ENCODE measurements at regions not wholly inside any gene's neighbourhood (a gene's known extent, or its start where the extent isn't known, plus 50 kb on each side); places are given as distances from the start of the nearest gene placed in this dataset.

DNA sequence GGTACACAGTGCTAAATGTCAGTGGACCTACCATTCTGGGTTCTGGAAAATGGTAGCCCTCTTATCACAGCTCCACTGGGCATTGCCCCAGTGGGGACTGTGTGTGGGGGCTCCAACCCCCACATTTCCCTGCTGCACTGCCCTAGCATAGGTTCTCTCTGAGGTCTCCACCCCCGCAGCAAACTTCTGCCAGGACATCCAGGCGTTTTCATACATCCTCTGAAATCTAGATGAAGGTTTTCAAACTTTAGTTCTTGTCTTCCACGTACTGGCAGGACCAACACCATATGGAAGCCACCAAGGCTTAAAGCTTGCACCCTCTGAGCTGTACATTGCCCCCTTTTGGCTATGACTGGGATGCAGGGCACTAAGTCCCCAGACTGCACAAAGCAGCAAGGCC lies 788.2 kb upstream of the ALCAM start:
- TF ChIP-seq, protein P1, sequence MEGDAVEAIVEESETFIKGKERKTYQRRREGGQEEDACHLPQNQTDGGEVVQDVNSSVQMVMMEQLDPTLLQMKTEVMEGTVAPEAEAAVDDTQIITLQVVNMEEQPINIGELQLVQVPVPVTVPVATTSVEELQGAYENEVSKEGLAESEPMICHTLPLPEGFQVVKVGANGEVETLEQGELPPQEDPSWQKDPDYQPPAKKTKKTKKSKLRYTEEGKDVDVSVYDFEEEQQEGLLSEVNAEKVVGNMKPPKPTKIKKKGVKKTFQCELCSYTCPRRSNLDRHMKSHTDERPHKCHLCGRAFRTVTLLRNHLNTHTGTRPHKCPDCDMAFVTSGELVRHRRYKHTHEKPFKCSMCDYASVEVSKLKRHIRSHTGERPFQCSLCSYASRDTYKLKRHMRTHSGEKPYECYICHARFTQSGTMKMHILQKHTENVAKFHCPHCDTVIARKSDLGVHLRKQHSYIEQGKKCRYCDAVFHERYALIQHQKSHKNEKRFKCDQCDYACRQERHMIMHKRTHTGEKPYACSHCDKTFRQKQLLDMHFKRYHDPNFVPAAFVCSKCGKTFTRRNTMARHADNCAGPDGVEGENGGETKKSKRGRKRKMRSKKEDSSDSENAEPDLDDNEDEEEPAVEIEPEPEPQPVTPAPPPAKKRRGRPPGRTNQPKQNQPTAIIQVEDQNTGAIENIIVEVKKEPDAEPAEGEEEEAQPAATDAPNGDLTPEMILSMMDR (IDR thresholded peaks at IDR 0.05) = no peak
- no peak for TF ChIP-seq EP300 (IDR thresholded peaks at IDR 0.05)
